ENCODE measurements at regions not wholly inside any gene's neighbourhood (a gene's known extent, or its start where the extent isn't known, plus 50 kb on each side); places are given as distances from the start of the nearest gene placed in this dataset.
"Not testable (repeated sequence)": the region's sequence is repeated elsewhere in the genome, so short reads cannot be mapped to it uniquely, and the experiment has no call there.

- H3K79me2 ChIP-seq (ENCODE audit: insufficient read depth, low read length) = no peaks in the 10 kb centered on the region
- no peaks in the 10 kb centered on the region for H3K27me3 ChIP-seq (ENCODE audit: insufficient read depth, low read length, poor library complexity, severe bottlenecking)
- H3K9ac ChIP-seq (ENCODE audit: low read depth, low read length, poor library complexity, severe bottlenecking) = no peak overlapping the region
- H3K4me1 ChIP-seq (ENCODE audit: insufficient read depth, low read length, poor library complexity, severe bottlenecking) = no peaks in the 10 kb centered on the region
- no peaks in the 10 kb centered on the region; the same call in 1 of the 2 replicates for H3K9me3 ChIP-seq (ENCODE audit: insufficient read depth, low read depth, low read length)
- no peak overlapping the region for H2AFZ ChIP-seq (ENCODE audit: low read length)
- no peaks in the 10 kb centered on the region for H3K36me3 ChIP-seq (ENCODE audit: insufficient read depth, low read length)
- H4K20me1 ChIP-seq (ENCODE audit: insufficient read depth, low read length, poor library complexity, severe bottlenecking) = no peaks in the 10 kb centered on the region
- H3F3A ChIP-seq (ENCODE audit: low read depth) = no peaks in the 10 kb centered on the region
- H3K4me3 ChIP-seq (ENCODE audit: low read length, poor library complexity, severe bottlenecking) = no peak overlapping the region
- H3K4me2 ChIP-seq (ENCODE audit: low read depth, low read length, poor library complexity, severe bottlenecking) = no peak overlapping the region
- no peaks in the 10 kb centered on the region for H3K9me2 ChIP-seq (replicated peaks; ENCODE audit: low read depth, low read length)
- TF ChIP-seq, protein P1, sequence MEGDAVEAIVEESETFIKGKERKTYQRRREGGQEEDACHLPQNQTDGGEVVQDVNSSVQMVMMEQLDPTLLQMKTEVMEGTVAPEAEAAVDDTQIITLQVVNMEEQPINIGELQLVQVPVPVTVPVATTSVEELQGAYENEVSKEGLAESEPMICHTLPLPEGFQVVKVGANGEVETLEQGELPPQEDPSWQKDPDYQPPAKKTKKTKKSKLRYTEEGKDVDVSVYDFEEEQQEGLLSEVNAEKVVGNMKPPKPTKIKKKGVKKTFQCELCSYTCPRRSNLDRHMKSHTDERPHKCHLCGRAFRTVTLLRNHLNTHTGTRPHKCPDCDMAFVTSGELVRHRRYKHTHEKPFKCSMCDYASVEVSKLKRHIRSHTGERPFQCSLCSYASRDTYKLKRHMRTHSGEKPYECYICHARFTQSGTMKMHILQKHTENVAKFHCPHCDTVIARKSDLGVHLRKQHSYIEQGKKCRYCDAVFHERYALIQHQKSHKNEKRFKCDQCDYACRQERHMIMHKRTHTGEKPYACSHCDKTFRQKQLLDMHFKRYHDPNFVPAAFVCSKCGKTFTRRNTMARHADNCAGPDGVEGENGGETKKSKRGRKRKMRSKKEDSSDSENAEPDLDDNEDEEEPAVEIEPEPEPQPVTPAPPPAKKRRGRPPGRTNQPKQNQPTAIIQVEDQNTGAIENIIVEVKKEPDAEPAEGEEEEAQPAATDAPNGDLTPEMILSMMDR (conservative IDR thresholded peaks at IDR 0.05; ENCODE audit: low read length) = no peak
- TF ChIP-seq EZH2phosphoT487 (IDR thresholded peaks at IDR 0.05; ENCODE audit: borderline replicate concordance) = no peak
Observed at GRCh38 chr10:3564346-3565002, 220.5 kb downstream of the KLF6 start.

- TF ChIP-seq EZH2phosphoT487 (IDR thresholded peaks at IDR 0.05; ENCODE audit: borderline replicate concordance) = no peak
- TF ChIP-seq, protein P1 (conservative IDR thresholded peaks at IDR 0.05; ENCODE audit: low read length) = no peak
- Histone ChIP-seq H3K4me1 (ENCODE audit: insufficient read depth, low read length, poor library complexity, severe bottlenecking) (no peaks in the 10 kb centered on the region), H3K9ac (ENCODE audit: low read depth, low read length, poor library complexity, severe bottlenecking) (no peak overlapping the region), H3K9me3 (ENCODE audit: insufficient read depth, low read depth, low read length) (no peaks in the 10 kb centered on the region; the same call in 1 of the 2 replicates), H3K36me3 (ENCODE audit: insufficient read depth, low read length) (no peaks in the 10 kb centered on the region), H3K4me3 (ENCODE audit: low read length, poor library complexity, severe bottlenecking) (no peak overlapping the region), H2AFZ (ENCODE audit: low read length) (no peak overlapping the region), H3K79me2 (ENCODE audit: insufficient read depth, low read length) (no peaks in the 10 kb centered on the region), H3F3A (ENCODE audit: low read depth) (no peaks in the 10 kb centered on the region), H3K4me2 (ENCODE audit: low read depth, low read length, poor library complexity, severe bottlenecking) (no peak overlapping the region), H4K20me1 (ENCODE audit: insufficient read depth, low read length, poor library complexity, severe bottlenecking) (no peaks in the 10 kb centered on the region), H3K9me2 (replicated peaks; ENCODE audit: low read depth, low read length) (no peaks in the 10 kb centered on the region), H3K27me3 (ENCODE audit: insufficient read depth, low read length, poor library complexity, severe bottlenecking) (no peaks in the 10 kb centered on the region)
Observed at GRCh38 chr10:3563298-3563697, 221.7 kb downstream of the KLF6 start.

GRCh38 chr10:3560628-3561027 lies 224.4 kb downstream of the KLF6 start:
- not testable (repeated sequence) for H3K9me2 ChIP-seq (replicated peaks; ENCODE audit: low read depth, low read length); H3K4me1 ChIP-seq (ENCODE audit: insufficient read depth, low read length, poor library complexity, severe bottlenecking); H3F3A ChIP-seq (ENCODE audit: low read depth); H3K9ac ChIP-seq (ENCODE audit: low read depth, low read length, poor library complexity, severe bottlenecking); H3K27me3 ChIP-seq (ENCODE audit: insufficient read depth, low read length, poor library complexity, severe bottlenecking); H4K20me1 ChIP-seq (ENCODE audit: insufficient read depth, low read length, poor library complexity, severe bottlenecking); H3K36me3 ChIP-seq (ENCODE audit: insufficient read depth, low read length); H3K4me2 ChIP-seq (ENCODE audit: low read depth, low read length, poor library complexity, severe bottlenecking); H3K9me3 ChIP-seq (ENCODE audit: insufficient read depth, low read depth, low read length); H3K4me3 ChIP-seq (ENCODE audit: low read length, poor library complexity, severe bottlenecking); H2AFZ ChIP-seq (ENCODE audit: low read length); H3K79me2 ChIP-seq (ENCODE audit: insufficient read depth, low read length)

DNA sequence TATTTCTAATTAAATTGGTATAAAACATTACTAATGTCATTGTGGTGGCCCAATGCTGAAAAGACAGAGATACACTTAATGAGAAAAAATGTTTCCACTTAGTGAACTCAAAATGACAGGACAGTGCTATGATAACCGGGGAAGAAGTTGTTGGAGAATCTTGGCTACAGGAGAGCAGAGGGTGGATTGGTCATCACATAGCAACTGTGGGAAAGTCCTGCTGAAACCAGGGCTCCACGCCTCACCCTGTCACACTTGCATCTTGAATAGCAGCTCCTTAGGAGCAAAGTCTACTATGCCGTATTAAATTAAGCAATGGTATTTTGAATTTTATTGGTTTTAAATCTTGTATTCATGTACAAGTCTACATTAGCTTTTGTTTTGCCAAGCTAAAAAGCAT lies 225.5 kb downstream of the KLF6 start:
- Histone ChIP-seq H3F3A (ENCODE audit: low read depth) (no peaks in the 10 kb centered on the region), H3K9ac (ENCODE audit: low read depth, low read length, poor library complexity, severe bottlenecking) (no peak overlapping the region), H4K20me1 (ENCODE audit: insufficient read depth, low read length, poor library complexity, severe bottlenecking) (no peaks in the 10 kb centered on the region), H3K9me2 (replicated peaks; ENCODE audit: low read depth, low read length) (no peaks in the 10 kb centered on the region), H3K79me2 (ENCODE audit: insufficient read depth, low read length) (no peaks in the 10 kb centered on the region), H3K4me1 (ENCODE audit: insufficient read depth, low read length, poor library complexity, severe bottlenecking) (peaks cover 2% of the 10 kb centered on the region), H3K27me3 (ENCODE audit: insufficient read depth, low read length, poor library complexity, severe bottlenecking) (no peaks in the 10 kb centered on the region), H2AFZ (ENCODE audit: low read length) (no peak overlapping the region), H3K4me3 (ENCODE audit: low read length, poor library complexity, severe bottlenecking) (no peak overlapping the region), H3K9me3 (ENCODE audit: insufficient read depth, low read depth, low read length) (no peaks in the 10 kb centered on the region; the same call in 1 of the 2 replicates), H3K36me3 (ENCODE audit: insufficient read depth, low read length) (no peaks in the 10 kb centered on the region), H3K4me2 (ENCODE audit: low read depth, low read length, poor library complexity, severe bottlenecking) (no peak overlapping the region)
- TF ChIP-seq, protein P1 (conservative IDR thresholded peaks at IDR 0.05; ENCODE audit: low read length) = no peak
- TF ChIP-seq EZH2phosphoT487 (IDR thresholded peaks at IDR 0.05; ENCODE audit: borderline replicate concordance) = no peak
